DOHH2 (cell line): ENCODE measurements at regions not wholly inside any gene's neighbourhood (a gene's known extent, or its start where the extent isn't known, plus 50 kb on each side); places are given as distances from the start of the nearest gene placed in this dataset.

Source experiments
- H3F3A ChIP-seq: fragments of 200-600 bp; sonication (generic), shearing (Covaris generic); 2 replicates; pipeline ENCODE4 v1.6.0; 2016; ENCODE audit warnings: antibody characterized with exemption, mild to moderate bottlenecking; ENCODE audit not compliant: control insufficient read depth, insufficient read depth
- H3K27ac ChIP-seq: fragments of 200-600 bp; sonication (generic); 2 replicates; pipeline ENCODE4 v1.5.1; 2014; ENCODE audit warnings: low read depth, mild to moderate bottlenecking, low read length, moderate library complexity
- H3K27me3 ChIP-seq: fragments of 200-600 bp; sonication (generic); 2 replicates; pipeline ENCODE4 v1.6.1; 2014; ENCODE audit warnings: mild to moderate bottlenecking, low read length, mixed read lengths; ENCODE audit not compliant: control insufficient read depth
- H3K36me3 ChIP-seq: fragments of 200-600 bp; sonication (generic); 2 replicates; pipeline ENCODE4 v1.6.1; 2014; ENCODE audit warnings: mild to moderate bottlenecking, low read length, moderate library complexity, mixed read lengths; ENCODE audit not compliant: control insufficient read depth
- H3K4me1 ChIP-seq: fragments of 200-600 bp; sonication (generic); 2 replicates; pipeline ENCODE4 v1.6.1; 2014; ENCODE audit warnings: mild to moderate bottlenecking, low read length, mixed read lengths; ENCODE audit not compliant: control insufficient read depth
- H3K4me2 ChIP-seq: fragments of 200-600 bp; sonication (generic); 2 replicates; pipeline ENCODE4 v1.6.0; 2014; ENCODE audit warnings: mild to moderate bottlenecking, low read length, moderate library complexity
- H3K4me3 ChIP-seq: fragments of 200-600 bp; sonication (generic); 2 replicates; pipeline ENCODE4 v1.5.1; 2014; ENCODE audit warnings: mild to moderate bottlenecking, low read length, mixed read lengths
- H3K79me2 ChIP-seq: fragments of 200-600 bp; sonication (generic); 2 replicates; pipeline ENCODE4 v1.6.1; 2014; ENCODE audit warnings: mild to moderate bottlenecking, low read length, mixed read lengths; ENCODE audit not compliant: control insufficient read depth
- H3K9me2 ChIP-seq: fragments of 200-600 bp; sonication (generic); replicated peaks from 2 replicates; pipeline ENCODE4 v1.6.1; 2014; ENCODE audit warnings: mild to moderate bottlenecking, low read length, mixed read lengths; ENCODE audit not compliant: control insufficient read depth
- H3K9me3 ChIP-seq: fragments of 200-600 bp; sonication (generic); 2 replicates; pipeline ENCODE4 v1.6.1; 2014; ENCODE audit warnings: antibody characterized with exemption, low read length, mixed read lengths; ENCODE audit not compliant: control insufficient read depth, insufficient read depth
- H4K20me1 ChIP-seq: fragments of 200-600 bp; sonication (generic); 2 replicates; pipeline ENCODE4 v1.6.0; 2014; ENCODE audit warnings: low read depth, mild to moderate bottlenecking, antibody characterized with exemption, low read length, moderate library complexity; ENCODE audit not compliant: control insufficient read depth, insufficient read depth
- EZH2phosphoT487 ChIP-seq: fragments of 200-600 bp; sonication (generic); IDR thresholded peaks from 2 replicates; pipeline ENCODE4 v1.6.1; 2017; ENCODE audit warnings: borderline replicate concordance, mild to moderate bottlenecking, antibody characterized with exemption, low read length, moderate library complexity, mixed read lengths
- TF ChIP-seq, protein P1 (sequence below): fragments of 200-600 bp; sonication (generic); IDR thresholded peaks from one replicate; pipeline ENCODE4 v1.5.1; 2014; ENCODE audit warnings: antibody characterized with exemption, mild to moderate bottlenecking, low read depth, low read length; ENCODE audit not compliant: poor library complexity, severe bottlenecking

DNA sequence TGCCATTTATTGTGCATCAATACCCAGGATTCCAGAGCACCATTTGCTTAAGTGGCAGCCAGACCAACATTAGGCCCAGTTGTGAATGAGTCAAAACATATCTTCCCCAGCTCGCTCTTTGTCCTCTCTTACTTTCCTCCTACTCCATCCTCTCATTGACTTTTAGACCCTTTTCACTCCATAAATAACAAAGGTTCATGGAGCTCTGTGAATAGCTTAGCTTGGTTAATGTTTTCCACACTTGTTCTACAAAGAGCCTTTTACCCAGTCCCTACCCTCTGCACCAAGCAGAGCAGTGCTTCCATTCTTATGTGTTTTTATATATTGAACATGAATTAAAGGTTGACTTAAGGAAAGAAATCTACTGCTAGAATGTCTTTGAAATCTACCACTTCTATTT, 625.8 kb upstream of the FANCL start:
- H3K9me2 ChIP-seq: no peaks in the 10 kb centered on the region
- H3K4me2 ChIP-seq: no peak overlapping the region
- no peaks in the 10 kb centered on the region for H3F3A ChIP-seq
- no peaks in the 10 kb centered on the region for H4K20me1 ChIP-seq
- peaks cover 7% of the 10 kb centered on the region; the same call in 1 of the 2 replicates for H3K27me3 ChIP-seq
- no peaks in the 10 kb centered on the region for H3K4me1 ChIP-seq
- no peaks in the 10 kb centered on the region for H3K79me2 ChIP-seq
- H3K9me3 ChIP-seq: no peaks in the 10 kb centered on the region
- H3K4me3 ChIP-seq: no peak overlapping the region
- no peaks in the 10 kb centered on the region for H3K36me3 ChIP-seq
- no peak overlapping the region for H3K27ac ChIP-seq
- TF ChIP-seq, protein P1, sequence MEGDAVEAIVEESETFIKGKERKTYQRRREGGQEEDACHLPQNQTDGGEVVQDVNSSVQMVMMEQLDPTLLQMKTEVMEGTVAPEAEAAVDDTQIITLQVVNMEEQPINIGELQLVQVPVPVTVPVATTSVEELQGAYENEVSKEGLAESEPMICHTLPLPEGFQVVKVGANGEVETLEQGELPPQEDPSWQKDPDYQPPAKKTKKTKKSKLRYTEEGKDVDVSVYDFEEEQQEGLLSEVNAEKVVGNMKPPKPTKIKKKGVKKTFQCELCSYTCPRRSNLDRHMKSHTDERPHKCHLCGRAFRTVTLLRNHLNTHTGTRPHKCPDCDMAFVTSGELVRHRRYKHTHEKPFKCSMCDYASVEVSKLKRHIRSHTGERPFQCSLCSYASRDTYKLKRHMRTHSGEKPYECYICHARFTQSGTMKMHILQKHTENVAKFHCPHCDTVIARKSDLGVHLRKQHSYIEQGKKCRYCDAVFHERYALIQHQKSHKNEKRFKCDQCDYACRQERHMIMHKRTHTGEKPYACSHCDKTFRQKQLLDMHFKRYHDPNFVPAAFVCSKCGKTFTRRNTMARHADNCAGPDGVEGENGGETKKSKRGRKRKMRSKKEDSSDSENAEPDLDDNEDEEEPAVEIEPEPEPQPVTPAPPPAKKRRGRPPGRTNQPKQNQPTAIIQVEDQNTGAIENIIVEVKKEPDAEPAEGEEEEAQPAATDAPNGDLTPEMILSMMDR: no peak
- no peak for TF ChIP-seq EZH2phosphoT487

DNA sequence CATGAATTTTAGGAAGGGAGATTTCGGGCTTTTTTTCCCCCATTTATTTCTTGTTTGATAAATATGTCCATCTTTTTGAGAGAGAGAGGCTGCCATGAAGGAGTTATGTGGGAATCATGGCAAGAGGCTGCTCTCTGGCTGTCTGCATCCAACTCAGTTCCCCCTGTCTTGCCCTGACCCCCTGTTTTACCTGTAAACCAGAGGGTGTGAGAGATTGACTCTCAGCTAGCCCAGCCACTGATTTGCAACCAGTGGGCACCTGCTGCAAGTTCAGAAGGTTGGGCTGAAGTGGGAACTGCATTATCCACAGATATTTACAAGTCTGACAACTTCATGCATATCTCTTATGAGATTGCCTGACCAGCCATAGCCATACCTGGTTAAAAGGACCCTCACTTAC, 625.4 kb upstream of the FANCL start:
- TF ChIP-seq, protein P1: no peak
- no peak for TF ChIP-seq EZH2phosphoT487
- Histone ChIP-seq H3K4me3 (no peak overlapping the region), H3K27me3 (peaks cover 7% of the 10 kb centered on the region; the same call in 1 of the 2 replicates), H3K9me3 (no peaks in the 10 kb centered on the region), H3K4me2 (no peak overlapping the region), H3F3A (no peaks in the 10 kb centered on the region), H3K36me3 (no peaks in the 10 kb centered on the region), H3K4me1 (no peaks in the 10 kb centered on the region), H3K9me2 (no peaks in the 10 kb centered on the region), H3K27ac (no peak overlapping the region), H4K20me1 (no peaks in the 10 kb centered on the region), H3K79me2 (no peaks in the 10 kb centered on the region)

DNA sequence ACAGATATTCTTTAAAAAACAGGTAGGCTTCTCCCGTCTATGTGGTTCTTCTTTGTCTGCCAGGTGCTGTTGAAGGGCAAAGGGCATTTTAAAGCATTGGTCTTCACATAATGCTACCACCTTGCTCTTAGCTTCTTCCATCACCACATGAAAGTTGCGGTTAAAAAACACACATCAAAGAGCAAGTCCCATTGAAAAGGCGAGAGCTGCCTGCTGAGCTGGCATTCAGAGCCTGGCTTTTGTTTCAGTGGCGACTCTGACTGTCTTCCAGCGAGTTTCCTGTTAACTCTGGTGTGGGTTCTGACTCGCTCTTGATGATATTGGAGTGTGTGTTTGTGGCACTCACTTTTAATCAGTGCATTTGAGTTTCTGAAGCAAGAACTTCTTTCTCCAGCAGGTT, 624.9 kb upstream of the FANCL start:
- H3K4me1 ChIP-seq: no peaks in the 10 kb centered on the region
- peaks cover 7% of the 10 kb centered on the region; the same call in 1 of the 2 replicates for H3K27me3 ChIP-seq
- TF ChIP-seq, protein P1: no peak
- no peak for TF ChIP-seq EZH2phosphoT487
- no peaks in the 10 kb centered on the region for H3K79me2 ChIP-seq
- H4K20me1 ChIP-seq: no peaks in the 10 kb centered on the region
- no peaks in the 10 kb centered on the region for H3F3A ChIP-seq
- H3K27ac ChIP-seq: no peak overlapping the region
- no peak overlapping the region for H3K4me3 ChIP-seq
- no peaks in the 10 kb centered on the region for H3K36me3 ChIP-seq
- no peaks in the 10 kb centered on the region for H3K9me3 ChIP-seq
- H3K9me2 ChIP-seq: no peaks in the 10 kb centered on the region
- no peak overlapping the region for H3K4me2 ChIP-seq

DNA sequence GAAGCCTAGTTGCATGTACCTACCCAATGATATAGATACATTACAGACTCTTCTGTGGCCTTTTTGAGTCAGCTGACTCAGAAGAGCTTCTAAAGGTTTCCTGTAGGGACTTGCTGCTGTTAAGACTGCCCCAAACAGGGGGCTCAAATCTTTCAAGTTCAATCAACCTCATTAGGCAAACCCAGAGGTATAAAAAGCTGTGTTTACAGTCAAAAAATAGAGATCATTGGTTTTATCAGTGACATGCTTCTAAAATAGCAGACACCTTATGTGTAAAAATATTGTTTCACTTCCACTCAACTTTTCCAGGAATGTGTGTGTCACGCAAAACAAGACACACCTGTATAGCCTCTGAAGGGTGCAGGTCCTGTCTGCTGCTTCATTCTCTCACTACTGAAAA, 624.3 kb upstream of the FANCL start:
- Histone ChIP-seq H4K20me1 (no peaks in the 10 kb centered on the region), H3K4me2 (no peak overlapping the region), H3K4me3 (no peak overlapping the region)

More for the DNA sequence above, 624.3 kb upstream of the FANCL start:
- H3K9me3 ChIP-seq: no peaks in the 10 kb centered on the region
- peaks cover 7% of the 10 kb centered on the region; the same call in 1 of the 2 replicates for H3K27me3 ChIP-seq
- no peaks in the 10 kb centered on the region for H3F3A ChIP-seq
- H3K4me1 ChIP-seq: no peaks in the 10 kb centered on the region
- H3K9me2 ChIP-seq: no peaks in the 10 kb centered on the region
- TF ChIP-seq, protein P1: no peak
- no peak for TF ChIP-seq EZH2phosphoT487
- no peaks in the 10 kb centered on the region for H3K36me3 ChIP-seq
- H3K27ac ChIP-seq: no peak overlapping the region
- H3K79me2 ChIP-seq: no peaks in the 10 kb centered on the region
